ENCODE measurements at regions not wholly inside any gene's neighbourhood (a gene's known extent, or its start where the extent isn't known, plus 50 kb on each side); places are given as distances from the start of the nearest gene placed in this dataset.

- DNase-seq (ENCODE audit: low read depth in 1 of 2, low spot score in 1 of 2) = no peak
- H3K9me3 ChIP-seq (ENCODE audit: low read depth) = no peaks in the 10 kb centered on the region
- H3K36me3 ChIP-seq = no peaks in the 10 kb centered on the region
- no peak for TF ChIP-seq CTCF (IDR thresholded peaks at IDR 0.05; ENCODE audit: low read depth, low read length)
- no peak overlapping the region for H3K27ac ChIP-seq
- H3K4me1 ChIP-seq (ENCODE audit: low read depth) = no peaks in the 10 kb centered on the region
- no peak overlapping the region for H3K4me3 ChIP-seq
- no peaks in the 10 kb centered on the region for H3K27me3 ChIP-seq
These were observed 174.2 kb upstream of the ATP11B start for GRCh38 chr3:182618981-182619591.

- Histone ChIP-seq H3K27me3 (no peaks in the 10 kb centered on the region), H3K4me3 (no peak overlapping the region), H3K9me3 (ENCODE audit: low read depth) (no peaks in the 10 kb centered on the region), H3K27ac (no peak overlapping the region), H3K4me1 (ENCODE audit: low read depth) (no peaks in the 10 kb centered on the region), H3K36me3 (no peaks in the 10 kb centered on the region)
- no peak for TF ChIP-seq CTCF (IDR thresholded peaks at IDR 0.05; ENCODE audit: low read depth, low read length)
- DNase-seq (ENCODE audit: low read depth in 1 of 2, low spot score in 1 of 2) = no peak
These were observed 172.4 kb upstream of the ATP11B start for GRCh38 chr3:182620723-182621434.

GRCh38 chr3:182621435-182622240 lies 171.7 kb upstream of the ATP11B start:
- Histone ChIP-seq H3K4me3 (no peak overlapping the region), H3K27me3 (no peaks in the 10 kb centered on the region), H3K27ac (no peak overlapping the region), H3K9me3 (ENCODE audit: low read depth) (no peaks in the 10 kb centered on the region), H3K36me3 (no peaks in the 10 kb centered on the region), H3K4me1 (ENCODE audit: low read depth) (no peaks in the 10 kb centered on the region)
- peak in 1 of 2 donors; percentile 25 for DNase-seq (ENCODE audit: low read depth in 1 of 2, low spot score in 1 of 2)
- TF ChIP-seq CTCF (IDR thresholded peaks at IDR 0.05; ENCODE audit: low read depth, low read length) = peak; percentile 21

GRCh38 chr3:182622241-182622545 lies 171.1 kb upstream of the ATP11B start:
- Histone ChIP-seq H3K4me3 (no peak overlapping the region), H3K27ac (no peak overlapping the region), H3K4me1 (ENCODE audit: low read depth) (no peaks in the 10 kb centered on the region), H3K36me3 (no peaks in the 10 kb centered on the region), H3K27me3 (no peaks in the 10 kb centered on the region), H3K9me3 (ENCODE audit: low read depth) (no peaks in the 10 kb centered on the region)
- no peak for TF ChIP-seq CTCF (IDR thresholded peaks at IDR 0.05; ENCODE audit: low read depth, low read length)
- DNase-seq (ENCODE audit: low read depth in 1 of 2, low spot score in 1 of 2) = no peak

GRCh38 chr3:182626484-182627467 lies 166.5 kb upstream of the ATP11B start:
- H3K36me3 ChIP-seq = no peaks in the 10 kb centered on the region
- no peaks in the 10 kb centered on the region for H3K9me3 ChIP-seq (ENCODE audit: low read depth)
- no peaks in the 10 kb centered on the region for H3K27me3 ChIP-seq
- DNase-seq (ENCODE audit: low read depth in 1 of 2, low spot score in 1 of 2) = no peak
- H3K27ac ChIP-seq = no peak overlapping the region
- no peaks in the 10 kb centered on the region for H3K4me1 ChIP-seq (ENCODE audit: low read depth)
- TF ChIP-seq CTCF (IDR thresholded peaks at IDR 0.05; ENCODE audit: low read depth, low read length) = no peak
- H3K4me3 ChIP-seq = no peak overlapping the region
